Esophagus squamous epithelium (tissue), 4 donors: ENCODE measurements at regions not wholly inside any gene's neighbourhood (a gene's known extent, or its start where the extent isn't known, plus 50 kb on each side); places are given as distances from the start of the nearest gene placed in this dataset.

Experiments used
- POLR2A ChIP-seq, 4 donors: fragments of 450-650 bp; IDR thresholded peaks; one replicate each; pipeline ENCODE4 v1.6.1; 2017; ENCODE audit warnings: antibody characterized with exemption in 4 of 4, mild to moderate bottlenecking in 4 of 4, moderate library complexity in 3 of 4
- TF ChIP-seq, protein P1 (sequence below), 6 experiments: fragments of 450-650 bp in 4 of 6; fragments of 200-600 bp in 2 of 6; sonication (generic) in 2 of 6; IDR thresholded peaks; one replicate each; pipeline ENCODE4 v1.5.1; 2016 to 2019; ENCODE audit warnings: antibody characterized with exemption in 6 of 6, mild to moderate bottlenecking in 4 of 6, moderate library complexity in 4 of 6

DNA sequence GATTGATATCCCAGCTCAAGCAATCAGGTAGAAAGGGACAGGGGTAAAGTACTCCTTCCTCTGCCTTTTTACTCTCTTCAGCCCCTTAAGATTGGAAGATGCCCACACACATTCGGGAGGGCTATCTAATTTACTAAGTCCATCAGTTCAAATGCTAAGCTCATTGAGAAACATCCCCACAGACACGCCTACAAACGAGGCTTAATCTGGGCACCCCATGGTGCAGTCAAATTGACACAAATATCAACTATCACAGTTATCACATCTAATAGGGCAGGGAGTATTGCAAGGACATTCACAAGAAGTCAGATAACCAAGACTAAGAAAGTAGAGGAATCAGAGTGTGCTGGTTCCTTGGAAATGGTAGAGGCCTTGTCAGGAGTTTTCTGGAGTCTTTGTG is 437.8 kb upstream of the AZI2 start:
- TF ChIP-seq, protein P1, sequence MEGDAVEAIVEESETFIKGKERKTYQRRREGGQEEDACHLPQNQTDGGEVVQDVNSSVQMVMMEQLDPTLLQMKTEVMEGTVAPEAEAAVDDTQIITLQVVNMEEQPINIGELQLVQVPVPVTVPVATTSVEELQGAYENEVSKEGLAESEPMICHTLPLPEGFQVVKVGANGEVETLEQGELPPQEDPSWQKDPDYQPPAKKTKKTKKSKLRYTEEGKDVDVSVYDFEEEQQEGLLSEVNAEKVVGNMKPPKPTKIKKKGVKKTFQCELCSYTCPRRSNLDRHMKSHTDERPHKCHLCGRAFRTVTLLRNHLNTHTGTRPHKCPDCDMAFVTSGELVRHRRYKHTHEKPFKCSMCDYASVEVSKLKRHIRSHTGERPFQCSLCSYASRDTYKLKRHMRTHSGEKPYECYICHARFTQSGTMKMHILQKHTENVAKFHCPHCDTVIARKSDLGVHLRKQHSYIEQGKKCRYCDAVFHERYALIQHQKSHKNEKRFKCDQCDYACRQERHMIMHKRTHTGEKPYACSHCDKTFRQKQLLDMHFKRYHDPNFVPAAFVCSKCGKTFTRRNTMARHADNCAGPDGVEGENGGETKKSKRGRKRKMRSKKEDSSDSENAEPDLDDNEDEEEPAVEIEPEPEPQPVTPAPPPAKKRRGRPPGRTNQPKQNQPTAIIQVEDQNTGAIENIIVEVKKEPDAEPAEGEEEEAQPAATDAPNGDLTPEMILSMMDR (IDR thresholded peaks at IDR 0.05) = no peak
- TF ChIP-seq POLR2A (IDR thresholded peaks at IDR 0.05) = no peak
